Left lung (tissue), 4 donors: ENCODE measurements at regions not wholly inside any gene's neighbourhood (a gene's known extent, or its start where the extent isn't known, plus 50 kb on each side); places are given as distances from the start of the nearest gene placed in this dataset.

Source experiments
- ATAC-seq: fragments of 200-7000 bp; cut with Tn5 transposase; one replicate; pipeline ENCODE4 v1.9.1; 2020; ENCODE audit warnings: moderate library complexity
- DNase-seq, 4 donors: peaks; one replicate each; pipeline ENCODE4 v3.0.0-alpha.2; 2013 to 2020
- H3K27ac ChIP-seq, 2 donors: fragments of 200-600 bp; sonication (generic) in 1 of 2; one replicate each; pipeline versions ENCODE4 v1.5.0 to v1.8.0; 2020 to 2021
- H3K27me3 ChIP-seq, 2 donors: fragments of 200-600 bp; sonication (generic) in 1 of 2; one replicate each; pipeline versions ENCODE4 v1.5.0 to v1.8.0; 2020 to 2021
- H3K36me3 ChIP-seq, 2 donors: fragments of 200-600 bp; sonication (generic) in 1 of 2; one replicate each; pipeline versions ENCODE4 v1.5.0 to v1.8.0; 2020 to 2021
- H3K4me1 ChIP-seq, 2 donors: fragments of 200-600 bp; one replicate each; pipeline ENCODE4 v1.8.0; 2021
- H3K4me3 ChIP-seq, 2 donors: fragments of 200-600 bp; sonication (generic) in 1 of 2; one replicate each; pipeline versions ENCODE4 v1.5.0 to v1.8.0; 2020 to 2021; ENCODE audit warnings: mild to moderate bottlenecking in 1 of 2
- H3K9me3 ChIP-seq, 2 donors: fragments of 200-600 bp; sonication (generic) in 1 of 2; one replicate each; pipeline versions ENCODE4 v1.5.0 to v1.8.0; 2020 to 2021
- CTCF ChIP-seq, 2 donors: fragments of 200-600 bp; sonication (generic) in 1 of 2; IDR thresholded peaks; one replicate each; pipeline versions ENCODE4 v1.5.0 to v1.8.0; 2021; ENCODE audit warnings: antibody characterized with exemption in 2 of 2
- intact Hi-C, 2 donors: fragments of 100-400 bp; cut with DNase I; formaldehyde crosslinking; loops; one replicate each; pipeline versions ENCODE4 v1.11.2 to v1.14.2; 2022
- donor health status: DM: no; HTN: yes; CAD: no.
- donor health status: DM: no; HTN: no; CAD: no.

- H3K4me1 ChIP-seq = peaks cover 0 to 2% of the 10 kb centered on the region in 2 donors
- intact Hi-C loops = no loop called here
- H3K27ac ChIP-seq = no peak overlapping the region
- H3K4me3 ChIP-seq = no peak overlapping the region
- no peaks in the 10 kb centered on the region for H3K36me3 ChIP-seq
- H3K27me3 ChIP-seq = no peaks in the 10 kb centered on the region
- DNase-seq (no peak), ATAC-seq (no peak)
- no peak for TF ChIP-seq CTCF (IDR thresholded peaks at IDR 0.05)
- no peaks in the 10 kb centered on the region for H3K9me3 ChIP-seq
Observed at GRCh38 chr2:121993682-121994081, 238.2 kb downstream of the TSN start.

- H3K27ac ChIP-seq = no peak overlapping the region
- TF ChIP-seq CTCF (IDR thresholded peaks at IDR 0.05) = no peak
- H3K9me3 ChIP-seq = no peaks in the 10 kb centered on the region
- DNase-seq (no peak), ATAC-seq (no peak)
- intact Hi-C loops = no loop called here
- no peaks in the 10 kb centered on the region for H3K27me3 ChIP-seq
- peaks cover 0 to 10% of the 10 kb centered on the region in 2 donors for H3K4me1 ChIP-seq
- no peak overlapping the region for H3K4me3 ChIP-seq
- H3K36me3 ChIP-seq = no peaks in the 10 kb centered on the region
Observed at GRCh38 chr2:121994238-121995206, 239.1 kb downstream of the TSN start.

GRCh38 chr2:121998751-121999150 is 243.3 kb downstream of the TSN start:
- TF ChIP-seq CTCF (IDR thresholded peaks at IDR 0.05) = no peak
- Histone ChIP-seq H3K9me3 (no peaks in the 10 kb centered on the region), H3K27me3 (no peaks in the 10 kb centered on the region), H3K4me3 (no peak overlapping the region), H3K27ac (no peak overlapping the region), H3K4me1 (peaks cover 0 to 13% of the 10 kb centered on the region in 2 donors), H3K36me3 (no peaks in the 10 kb centered on the region)
- no peak for ATAC-seq
- intact Hi-C loops = no loop called here
- DNase-seq = no peak

DNA sequence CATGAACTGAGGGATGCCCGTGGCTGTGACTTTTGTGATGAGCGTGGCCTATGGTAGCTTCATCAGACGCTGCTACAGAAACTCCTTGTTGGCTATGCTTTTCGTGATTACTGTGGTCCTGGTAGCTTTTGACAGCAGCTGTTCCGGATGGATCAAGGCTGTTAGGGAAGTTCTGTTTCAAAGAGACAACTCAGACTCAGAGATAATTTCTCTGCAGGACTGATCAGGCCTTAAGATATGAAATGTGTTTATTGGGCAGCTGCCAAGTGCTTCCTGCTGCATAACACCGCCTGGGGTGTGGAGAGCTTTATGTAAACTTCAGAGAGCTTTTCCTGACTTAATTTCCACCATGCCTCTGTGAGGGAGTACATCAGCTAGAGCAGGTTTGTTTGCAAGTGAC is 243.8 kb downstream of the TSN start:
- Histone ChIP-seq H3K4me3 (no peak overlapping the region), H3K27ac (no peak overlapping the region), H3K27me3 (no peaks in the 10 kb centered on the region), H3K9me3 (no peaks in the 10 kb centered on the region), H3K36me3 (no peaks in the 10 kb centered on the region), H3K4me1 (peaks cover 0 to 13% of the 10 kb centered on the region in 2 donors)
- peak in 2 of 4 donors; percentile 49 to 60 for DNase-seq
- intact Hi-C loops = no loop called here
- TF ChIP-seq CTCF (IDR thresholded peaks at IDR 0.05) = no peak
- peak; percentile 20 for ATAC-seq

DNA sequence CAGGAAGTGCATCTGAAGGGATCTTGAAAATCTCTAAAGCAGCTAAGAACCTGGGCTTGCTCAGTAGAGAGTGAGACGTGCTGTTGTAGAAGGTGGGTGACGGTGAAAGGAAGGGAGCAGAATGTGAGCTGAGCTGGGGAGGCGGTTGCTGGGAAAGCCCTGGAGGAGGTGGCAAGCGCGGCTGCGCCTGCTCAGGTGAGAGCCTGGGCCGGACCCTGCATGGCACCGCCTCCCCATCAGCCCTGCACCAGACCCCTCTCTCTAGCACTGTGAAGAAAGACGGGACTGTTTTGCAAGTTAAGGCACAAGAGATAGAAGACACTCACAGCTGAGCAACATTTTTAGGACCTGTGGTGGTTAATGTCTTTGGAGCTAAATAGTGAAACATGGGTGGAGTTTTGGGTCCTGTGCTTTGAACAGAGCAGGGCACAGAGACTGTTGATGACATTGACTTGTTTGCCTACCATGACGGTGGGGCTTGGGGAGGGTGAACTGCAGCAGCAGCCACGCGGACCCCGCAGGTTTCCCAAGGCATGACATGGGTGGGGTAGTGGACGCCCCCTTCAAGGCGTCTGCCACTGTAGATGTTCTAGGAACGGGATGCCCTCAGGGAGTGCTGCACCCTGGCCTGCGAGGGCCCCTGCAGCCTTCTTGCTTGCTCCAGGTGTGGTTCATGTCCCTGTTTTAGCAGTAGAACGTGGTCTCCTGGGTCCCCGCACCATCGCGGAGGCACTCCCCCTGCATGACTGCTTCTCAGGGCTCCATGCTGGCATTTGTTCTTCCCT is 245.3 kb downstream of the TSN start:
- Histone ChIP-seq H3K36me3 (no peaks in the 10 kb centered on the region), H3K4me1 (peaks cover 0 to 13% of the 10 kb centered on the region in 2 donors), H3K27me3 (no peaks in the 10 kb centered on the region), H3K4me3 (no peak overlapping the region), H3K9me3 (no peaks in the 10 kb centered on the region), H3K27ac (no peak overlapping the region)
- TF ChIP-seq CTCF (IDR thresholded peaks at IDR 0.05) = no peak
- DNase-seq = peak in 1 of 4 donors; percentile 62
- intact Hi-C loops = no loop called here
- no peak for ATAC-seq
